GM21529 (cell line): ENCODE measurements at regions not wholly inside any gene's neighbourhood (a gene's known extent, or its start where the extent isn't known, plus 50 kb on each side); places are given as distances from the start of the nearest gene placed in this dataset.

Experiments used
- ATAC-seq: cut with Tn5 transposase; IDR thresholded peaks from one replicate; pipeline ENCODE4 v1.9.1; 2021; ENCODE audit not compliant: unreplicated experiment

DNA sequence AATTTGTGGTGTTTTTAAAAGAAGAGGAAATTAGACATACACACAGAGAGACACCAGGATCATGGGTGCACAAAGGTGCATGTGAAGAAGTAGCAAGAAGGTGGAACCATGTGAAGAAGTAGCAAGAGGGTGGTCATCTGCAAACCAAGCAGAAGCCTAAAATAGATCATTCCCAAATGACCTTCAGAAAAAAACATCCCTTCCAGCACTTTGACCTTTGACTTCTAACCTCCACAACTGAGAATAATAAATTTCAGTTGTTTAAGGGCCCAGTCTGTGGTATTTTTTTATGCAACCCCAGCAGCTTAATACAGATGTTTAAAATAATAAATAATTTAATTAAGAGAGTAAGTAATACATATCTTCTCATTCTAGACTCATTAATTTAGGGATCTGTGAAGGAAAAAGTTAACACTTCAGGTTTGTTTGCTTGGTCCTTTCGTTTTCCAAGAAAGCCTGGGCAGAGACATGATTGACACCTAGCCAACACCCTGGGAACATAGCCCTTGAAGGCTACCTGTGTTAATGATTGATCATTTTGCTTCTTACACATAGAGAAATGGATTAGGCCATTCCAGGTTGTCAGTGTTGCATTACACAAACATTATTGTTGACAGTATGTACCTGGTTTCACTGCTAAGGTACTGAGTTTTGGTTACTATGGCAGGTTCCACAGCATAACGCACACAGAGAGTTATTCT, 1331.2 kb upstream of the GBE1 start:
- no peak for ATAC-seq

DNA sequence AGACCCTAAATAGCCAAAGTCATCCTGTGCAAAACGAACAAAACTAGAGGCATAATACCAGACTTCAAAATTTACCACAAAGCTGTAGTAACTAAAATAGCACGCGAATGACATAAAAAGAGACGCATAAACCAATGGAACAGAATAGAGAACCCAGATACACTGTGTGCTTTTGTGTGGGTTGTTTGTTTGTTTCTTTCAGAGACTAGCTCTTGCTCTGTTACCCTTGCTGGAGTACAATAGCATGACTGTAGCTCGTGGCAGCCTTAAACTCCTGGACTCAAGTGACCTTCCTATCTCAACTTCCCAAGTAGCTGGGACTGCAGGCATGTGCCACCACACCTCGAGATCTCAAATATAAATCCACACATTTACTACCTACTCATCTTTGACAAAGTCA, 1314.6 kb upstream of the GBE1 start:
- no peak for ATAC-seq

DNA sequence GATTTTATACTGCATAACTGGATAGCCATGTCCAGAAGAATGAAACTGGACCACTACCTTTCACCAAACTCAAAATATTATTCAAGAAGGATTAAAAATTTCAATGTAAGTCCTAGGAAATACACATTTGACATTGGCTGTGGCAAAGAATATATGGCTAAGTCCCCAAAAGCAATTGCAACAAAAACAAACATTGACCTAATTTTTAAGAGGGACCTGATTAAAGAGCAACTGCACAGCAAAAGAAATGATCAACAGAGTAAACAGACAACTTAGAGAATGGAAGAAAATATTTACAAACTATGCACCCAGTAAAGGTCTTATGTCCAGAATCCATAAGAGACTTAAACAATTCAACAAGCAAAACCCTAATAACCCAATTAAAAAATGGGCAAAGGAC, 1313.0 kb upstream of the GBE1 start:
- no peak for ATAC-seq

DNA sequence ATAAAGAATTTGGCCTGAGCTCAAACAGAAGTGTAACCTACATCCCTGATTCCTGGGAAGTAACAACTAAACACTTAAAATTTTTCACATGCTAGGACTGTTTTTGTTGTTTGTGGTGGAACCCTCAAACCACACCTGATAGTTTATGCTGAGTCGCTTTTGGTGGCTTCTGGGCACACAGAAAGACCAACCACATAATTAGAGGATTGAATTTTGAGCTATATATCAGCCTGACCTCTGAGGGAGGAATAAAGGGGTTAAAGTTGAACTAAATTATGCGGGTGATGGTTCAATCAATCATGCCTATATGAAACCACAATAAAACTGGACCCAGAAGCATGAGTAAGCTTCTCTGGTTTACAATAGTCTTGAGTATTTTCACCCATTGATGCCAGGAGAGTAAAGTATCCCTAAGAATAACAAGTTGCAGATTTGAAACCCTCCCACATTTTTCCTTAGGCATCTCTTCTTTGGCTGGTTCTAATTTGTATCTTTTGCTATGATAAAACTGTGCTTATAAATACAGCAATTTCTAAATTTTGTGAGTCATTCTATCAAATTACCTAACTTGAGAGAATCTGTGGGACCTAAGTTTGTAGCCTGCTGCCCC, 1304.5 kb upstream of the GBE1 start:
- ATAC-seq, result no peak

DNA sequence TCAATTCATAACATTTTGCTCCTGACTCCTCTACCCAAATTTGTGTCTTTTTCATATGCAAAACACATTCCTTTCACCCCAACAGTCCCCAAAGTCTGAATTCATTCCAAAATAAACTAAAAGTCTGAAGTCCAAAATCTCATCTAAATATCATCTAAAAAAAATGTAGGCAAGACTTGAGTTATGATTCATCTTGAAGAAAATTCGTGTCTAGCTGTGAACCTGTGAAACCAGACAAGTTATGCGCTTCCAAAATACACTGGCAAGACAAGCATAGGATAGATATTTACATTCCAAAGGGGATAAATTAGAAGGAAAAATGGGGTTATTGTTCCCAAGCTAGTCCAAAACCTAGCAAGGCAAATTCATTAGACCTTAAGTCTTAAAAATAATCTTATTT, 1302.0 kb upstream of the GBE1 start:
- no peak for ATAC-seq

DNA sequence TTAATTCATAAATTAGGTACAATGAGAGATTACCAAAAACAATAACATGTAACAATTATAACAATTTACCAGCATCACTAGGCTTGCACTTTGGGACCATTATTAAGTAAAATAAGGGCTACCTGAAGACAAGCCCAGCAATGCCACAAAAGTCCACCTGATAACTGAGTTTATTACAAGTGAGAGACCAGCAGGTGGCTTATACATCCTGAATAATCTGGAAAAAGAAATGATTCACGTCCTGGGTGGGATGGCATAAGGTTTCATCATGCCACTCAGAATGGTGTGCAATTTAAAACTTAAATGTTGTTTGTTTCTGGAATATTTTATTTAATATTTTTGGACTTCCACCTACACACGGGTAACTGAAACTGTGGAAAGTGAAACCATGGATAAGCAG, 1287.1 kb upstream of the GBE1 start:
- no peak for ATAC-seq

DNA sequence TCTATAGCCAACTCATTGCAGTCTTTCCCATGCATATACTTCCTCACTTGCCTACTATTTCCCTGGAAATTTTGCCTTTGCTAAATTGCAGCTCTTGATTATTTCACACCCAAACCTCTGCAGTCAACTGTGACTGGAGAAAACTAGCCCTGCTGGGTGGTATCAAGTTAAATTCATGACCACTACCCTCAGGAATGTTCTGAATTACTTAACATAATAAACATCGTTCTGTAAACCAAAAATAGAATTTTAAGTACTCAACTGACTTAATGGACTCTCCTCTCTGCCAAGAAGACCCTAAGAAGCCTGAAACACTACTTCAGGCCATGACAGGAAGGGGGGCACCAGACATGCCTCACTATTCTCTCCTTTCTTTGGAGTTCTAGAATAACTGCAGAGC, 1278.0 kb upstream of the GBE1 start:
- ATAC-seq, result no peak

DNA sequence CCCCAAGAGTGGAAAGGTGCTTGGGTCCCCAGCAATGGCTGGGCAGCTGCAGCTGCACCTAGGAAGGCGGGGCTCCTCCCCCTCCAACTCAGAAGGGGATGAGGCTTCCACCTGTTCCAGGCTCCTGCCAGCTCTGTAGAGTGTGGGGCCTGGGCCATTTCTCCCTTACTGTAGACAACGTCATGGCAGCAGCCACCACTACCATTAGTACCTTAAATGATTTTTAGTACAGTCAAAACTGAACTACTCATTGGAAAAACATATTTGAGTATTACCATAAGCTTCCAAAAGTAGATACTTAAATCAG, 1274.2 kb upstream of the GBE1 start:
- no peak for ATAC-seq

DNA sequence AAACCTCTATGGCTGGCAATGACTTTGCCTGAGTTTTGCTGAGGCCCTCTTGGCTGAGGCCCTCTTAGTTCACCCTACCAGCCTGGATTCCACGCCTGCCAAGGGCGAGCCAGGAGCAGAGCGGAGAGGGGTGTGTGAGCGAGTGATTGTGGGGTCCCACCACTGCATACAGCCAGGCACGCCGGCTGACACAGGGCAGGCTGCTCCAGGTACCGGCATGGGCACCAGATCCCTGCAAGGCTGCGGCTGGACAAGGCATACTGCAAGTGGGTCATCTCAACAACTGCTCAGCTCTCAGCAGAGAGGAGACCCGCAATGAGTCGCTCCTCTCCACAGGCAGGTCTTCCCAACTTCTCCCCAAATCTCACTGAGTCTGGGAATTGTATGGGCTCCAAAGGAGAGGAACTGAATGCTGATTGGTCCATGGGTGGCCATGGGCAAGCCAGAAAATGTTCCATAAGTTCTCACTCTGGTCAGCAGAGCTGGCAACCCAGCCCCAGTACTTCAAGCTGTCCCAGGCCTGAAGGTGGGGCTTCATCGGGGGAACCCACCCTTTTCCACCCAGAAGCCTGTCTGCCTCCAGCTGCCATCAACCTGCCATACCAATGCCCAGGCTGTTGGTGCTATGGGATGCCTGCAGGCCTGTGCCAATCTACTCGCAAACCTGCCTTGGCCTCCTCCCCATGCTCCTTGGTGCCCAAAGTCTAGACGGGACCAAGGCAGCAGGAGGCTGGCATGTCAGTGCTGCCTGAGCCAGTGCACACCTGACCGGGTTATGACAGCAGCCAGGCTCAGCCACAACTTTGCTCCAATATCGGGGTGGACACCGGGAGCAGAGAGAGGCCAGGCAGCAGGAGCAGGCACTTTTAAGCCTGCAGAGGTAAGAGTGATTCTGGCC, 1273.6 kb upstream of the GBE1 start:
- ATAC-seq, result no peak

DNA sequence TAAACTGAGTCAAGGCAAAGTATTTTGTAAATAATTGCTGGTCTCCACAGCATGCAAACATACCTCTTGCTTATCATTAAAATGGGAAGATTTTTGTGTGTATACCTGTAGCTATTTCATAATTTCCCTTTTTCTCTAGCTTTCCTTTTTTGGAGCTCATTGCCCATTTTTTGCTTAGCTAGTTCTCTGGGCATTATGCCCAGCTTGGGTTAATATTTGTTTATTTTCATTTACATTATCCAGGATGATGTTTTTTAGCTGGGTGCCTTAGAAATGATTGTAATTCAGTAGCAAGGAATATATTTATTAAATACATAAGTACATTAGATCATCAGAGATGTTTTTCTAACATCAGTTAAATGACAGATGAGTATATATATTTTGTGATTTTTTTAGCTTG, 1271.7 kb upstream of the GBE1 start:
- no peak for ATAC-seq

DNA sequence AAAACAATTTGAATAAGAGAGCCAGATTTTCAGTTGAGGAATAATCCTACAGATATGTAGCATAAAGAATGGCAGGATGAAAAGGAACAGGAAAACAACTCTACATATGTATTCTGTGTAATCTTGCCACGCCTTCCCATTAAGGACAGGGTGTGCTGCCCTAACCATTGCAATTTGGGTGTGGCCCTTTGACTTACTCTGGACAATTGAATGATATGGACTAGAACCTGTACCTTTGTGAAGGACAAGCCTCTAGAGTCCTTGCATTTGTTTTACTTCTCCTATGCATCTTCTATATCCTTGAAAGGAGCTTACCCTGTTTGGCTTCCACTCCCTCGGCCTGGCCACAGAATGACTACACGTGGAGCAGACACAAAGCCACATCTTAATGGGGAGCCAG, 1261.6 kb upstream of the GBE1 start:
- ATAC-seq, result no peak

DNA sequence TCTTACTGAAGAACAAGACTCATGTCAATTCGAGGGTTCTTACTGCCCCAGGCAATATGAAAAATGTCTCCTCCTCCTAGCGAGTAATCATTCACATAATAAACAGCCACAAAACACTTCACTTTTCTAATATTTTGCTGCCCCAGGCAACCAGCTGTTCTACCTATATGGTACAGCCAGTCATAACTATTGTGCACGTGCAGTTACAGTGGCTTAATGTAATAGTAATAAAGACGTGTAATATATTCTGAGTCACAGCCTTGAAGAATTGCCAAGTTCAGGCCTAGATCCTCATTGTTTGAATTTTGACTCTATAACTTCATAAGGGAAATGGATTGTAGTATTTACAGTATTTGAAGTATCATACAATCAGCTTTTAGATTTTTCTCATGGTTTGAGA, 1250.0 kb upstream of the GBE1 start:
- ATAC-seq, result no peak

DNA sequence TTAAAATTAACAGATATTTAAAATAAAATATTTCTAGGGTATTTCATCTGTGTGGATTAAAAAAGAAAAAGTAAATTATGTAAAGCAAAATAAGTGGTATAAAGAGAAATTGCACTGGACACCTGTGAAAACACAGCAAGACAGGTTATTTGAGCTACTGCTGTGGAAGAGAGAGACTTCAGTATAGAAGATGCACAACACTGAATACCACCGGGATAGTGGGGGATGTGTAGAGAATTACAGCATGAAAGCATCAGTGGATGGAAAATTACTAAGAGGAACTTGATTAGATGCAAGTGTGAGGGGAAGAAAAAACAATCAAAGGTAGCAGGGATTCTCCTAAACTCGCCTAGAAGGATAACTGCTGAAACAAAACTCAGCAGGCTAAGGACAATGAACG, 1242.5 kb upstream of the GBE1 start:
- ATAC-seq, result no peak

DNA sequence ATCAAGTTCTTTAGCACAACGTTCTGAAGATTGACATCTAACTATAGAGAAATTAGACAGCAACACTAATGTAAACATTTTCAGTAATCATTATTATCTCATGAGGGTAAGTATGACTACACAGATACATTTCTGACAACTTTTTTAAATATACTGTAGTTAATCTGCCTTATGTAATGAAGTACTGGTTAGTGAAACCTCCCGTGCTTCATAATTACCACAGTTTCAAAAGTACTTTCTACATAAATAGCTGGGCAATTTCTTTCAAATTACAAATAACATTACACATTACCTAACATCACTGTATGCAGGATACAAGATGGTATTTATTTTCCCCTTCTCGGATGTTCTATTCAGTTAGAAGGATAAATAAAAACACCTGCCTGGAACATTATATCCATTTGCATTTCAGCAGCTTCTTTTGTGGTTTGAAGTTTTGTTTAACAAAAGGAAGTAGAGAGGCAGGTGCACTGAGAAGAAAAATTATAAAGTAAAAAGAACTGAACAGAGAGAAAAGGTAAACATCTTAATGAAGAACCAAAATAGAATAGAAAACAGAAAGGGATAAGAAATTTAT, 1241.5 kb upstream of the GBE1 start:
- no peak for ATAC-seq

DNA sequence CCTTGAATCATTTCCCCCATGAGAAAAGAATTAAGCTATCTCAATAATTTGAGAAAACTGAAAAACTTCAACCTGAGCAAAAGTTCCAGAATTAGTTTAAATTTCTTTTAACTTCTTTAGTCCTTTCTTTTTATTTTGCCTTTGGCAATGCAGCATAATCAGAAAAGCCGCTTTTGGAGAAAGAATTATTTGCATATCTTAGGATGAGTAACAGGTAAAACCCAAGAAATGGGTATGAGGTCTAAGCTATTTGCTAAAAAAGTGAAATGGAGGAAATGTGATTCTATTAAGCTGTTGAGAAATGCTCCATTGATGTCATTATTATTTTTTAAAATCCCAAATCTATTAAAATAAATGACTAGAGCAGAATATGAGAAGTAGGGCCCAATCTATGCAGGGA, 1238.3 kb upstream of the GBE1 start:
- ATAC-seq, result no peak

DNA sequence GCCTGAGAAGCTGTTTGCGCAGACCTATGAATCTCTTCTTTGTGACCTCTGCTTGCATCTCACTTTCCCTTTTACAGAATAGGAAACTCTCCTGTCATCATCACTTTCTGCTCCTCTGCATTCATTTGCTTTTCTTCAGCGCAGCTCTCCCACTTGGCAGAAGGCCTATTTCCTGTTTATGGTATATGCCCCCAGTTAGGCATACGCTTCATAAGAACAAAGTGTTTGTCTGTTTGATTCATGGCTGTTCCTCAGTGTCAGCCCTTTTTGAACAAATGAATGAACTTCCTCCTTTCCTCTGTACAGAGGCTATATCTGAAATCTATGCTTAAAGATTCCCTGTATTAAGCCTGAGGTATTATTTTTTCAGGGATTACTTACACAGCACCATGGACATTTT, 1216.9 kb upstream of the GBE1 start:
- no peak for ATAC-seq

DNA sequence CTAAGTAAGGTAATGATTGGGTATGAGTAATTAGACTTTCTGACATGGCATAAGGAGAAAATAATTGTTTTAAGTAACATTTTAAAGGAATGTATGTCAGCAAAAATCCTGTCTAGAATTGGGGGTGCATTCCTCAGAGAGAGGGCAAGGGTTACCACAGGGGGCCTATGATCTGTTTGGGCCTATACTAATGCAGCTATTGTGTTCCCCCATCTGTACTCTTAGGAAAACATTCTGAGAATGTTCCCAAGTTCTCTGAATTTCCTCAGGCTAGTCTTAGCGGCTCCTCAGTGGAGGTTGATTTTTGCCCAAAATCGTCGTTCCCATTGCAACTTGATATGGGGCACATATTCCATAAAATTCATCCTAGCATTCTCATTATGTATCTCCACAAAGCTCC, 1216.4 kb upstream of the GBE1 start:
- ATAC-seq, result no peak

DNA sequence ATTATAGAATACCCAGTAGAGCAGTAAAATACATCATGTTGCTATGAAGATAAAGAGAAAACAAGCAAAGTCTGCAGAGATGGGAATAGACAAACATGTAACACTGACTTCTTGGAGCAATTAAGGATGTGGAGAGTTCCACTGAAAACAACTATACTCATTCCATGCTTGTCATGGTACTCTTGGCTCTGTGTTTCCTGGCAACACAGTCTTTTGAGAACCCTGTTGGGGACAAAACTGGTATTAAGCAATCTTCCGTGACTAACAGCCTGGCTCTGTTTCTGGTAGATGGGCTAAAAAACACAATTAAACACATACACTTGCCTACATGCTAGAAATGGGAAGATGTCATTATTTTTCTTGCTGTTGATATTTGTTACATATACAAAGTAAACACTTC, 1212.3 kb upstream of the GBE1 start:
- ATAC-seq, result no peak

DNA sequence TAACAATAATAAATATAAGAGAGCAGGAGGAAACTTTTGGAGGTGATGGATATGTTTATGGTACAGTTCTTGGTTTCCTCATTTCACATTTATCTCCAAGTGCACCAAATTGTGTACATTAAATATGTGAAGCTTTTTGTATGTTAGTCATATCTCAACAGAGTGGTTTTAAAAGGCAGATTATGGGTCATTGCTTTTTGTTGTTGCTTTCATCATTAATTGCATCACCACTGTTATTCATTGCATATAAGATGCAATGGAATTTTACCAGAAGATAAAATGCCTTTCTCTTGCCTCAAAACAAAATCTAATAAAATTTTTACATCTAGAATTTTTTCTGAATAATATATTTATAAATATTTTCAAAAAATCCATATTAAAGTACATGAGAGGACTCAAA, 1198.9 kb upstream of the GBE1 start:
- ATAC-seq, result no peak

DNA sequence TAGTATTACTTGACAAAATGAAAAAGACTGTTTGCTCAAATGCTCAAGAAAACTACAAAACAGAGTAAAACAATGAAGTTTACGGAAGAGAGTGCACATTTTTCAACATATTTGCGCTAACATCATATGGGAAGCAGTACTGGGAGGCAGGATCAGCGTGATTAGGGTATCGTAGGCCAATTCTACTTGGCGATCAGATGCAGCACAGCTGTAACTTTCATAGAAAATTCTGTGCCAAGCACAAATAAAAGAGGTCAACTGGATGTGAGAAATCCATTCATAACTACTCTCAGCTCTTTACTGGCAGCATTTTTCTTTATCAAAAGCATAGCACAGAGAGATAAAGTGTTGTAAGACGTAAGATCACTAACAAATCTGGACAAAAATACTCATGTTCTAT, 1196.3 kb upstream of the GBE1 start:
- no peak for ATAC-seq

DNA sequence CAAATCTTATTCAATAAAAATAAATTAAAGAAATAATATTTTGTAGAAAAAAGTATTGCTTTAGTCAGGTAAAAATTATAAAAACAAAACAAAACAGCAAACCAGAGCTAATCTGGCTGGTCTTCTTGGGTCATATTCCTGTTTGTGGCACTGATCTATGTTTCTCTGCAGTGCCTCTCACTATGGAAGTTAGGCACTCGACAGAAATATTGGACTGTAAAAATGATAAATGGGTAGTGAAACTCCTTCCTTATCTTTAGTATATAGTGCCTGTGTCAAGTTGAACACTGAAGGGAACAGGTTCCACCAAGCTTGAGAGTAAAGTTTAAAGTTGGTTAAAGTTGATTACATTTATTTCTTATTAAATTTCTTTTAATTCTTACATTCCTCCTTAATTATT, 1195.6 kb upstream of the GBE1 start:
- ATAC-seq, result no peak

DNA sequence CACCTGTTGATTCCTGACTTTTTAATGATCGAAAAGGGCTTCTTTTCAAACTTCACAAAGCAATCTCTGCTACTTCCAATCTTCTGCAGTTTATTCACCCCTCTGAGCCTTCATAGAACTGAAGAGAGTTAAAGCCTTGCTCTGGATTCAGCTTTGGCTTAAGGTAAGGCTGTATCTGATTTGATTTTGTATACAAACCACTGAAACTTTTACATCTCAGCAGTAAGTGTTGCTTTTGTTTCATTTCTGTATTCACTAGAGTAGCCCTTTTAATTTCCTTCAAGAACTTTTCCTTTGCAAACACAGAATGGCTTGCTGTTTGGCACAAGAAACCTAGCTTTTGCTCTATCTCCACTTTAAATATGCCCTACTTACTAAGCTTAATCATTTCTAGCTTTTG, 1193.0 kb upstream of the GBE1 start:
- ATAC-seq, result no peak
